ENCODE measurements at regions not wholly inside any gene's neighbourhood (a gene's known extent, or its start where the extent isn't known, plus 50 kb on each side); places are given as distances from the start of the nearest gene placed in this dataset.
"Not testable (repeated sequence)": the region's sequence is repeated elsewhere in the genome, so short reads cannot be mapped to it uniquely, and the experiment has no call there.

- no peak for DNase-seq
These were observed 1279.5 kb upstream of the TENM4 start for GRCh38 chr11:80720295-80720694.

- no peak for DNase-seq
These were observed 1278.4 kb upstream of the TENM4 start for GRCh38 chr11:80719292-80719646.

GRCh38 chr11:80718611-80719291 is 1277.9 kb upstream of the TENM4 start:
- no peak for DNase-seq

GRCh38 chr11:80702264-80702663 is 1261.4 kb upstream of the TENM4 start:
- DNase-seq, result no peak

GRCh38 chr11:80700386-80700785 is 1259.6 kb upstream of the TENM4 start:
- DNase-seq, result no peak

- not testable (repeated sequence) for DNase-seq
These were observed 1258.8 kb upstream of the TENM4 start for GRCh38 chr11:80699406-80700177.

GRCh38 chr11:80698637-80699036 is 1257.8 kb upstream of the TENM4 start:
- no peak for DNase-seq

GRCh38 chr11:80694385-80694784 is 1253.6 kb upstream of the TENM4 start:
- no peak for DNase-seq

GRCh38 chr11:80687941-80688340 is 1247.1 kb upstream of the TENM4 start:
- no peak for DNase-seq

- DNase-seq, result no peak
These were observed 1246.1 kb upstream of the TENM4 start for GRCh38 chr11:80686889-80687288.

GRCh38 chr11:80673566-80673965 is 1232.7 kb upstream of the TENM4 start:
- no peak for DNase-seq

- DNase-seq, result no peak
These were observed 1228.8 kb upstream of the TENM4 start for GRCh38 chr11:80669620-80670019.

- no peak for DNase-seq
These were observed 1227.2 kb upstream of the TENM4 start for GRCh38 chr11:80668039-80668438.

GRCh38 chr11:80655834-80656233 is 1215.0 kb upstream of the TENM4 start:
- DNase-seq, result no peak

- DNase-seq, result no peak
These were observed 1210.1 kb upstream of the TENM4 start for GRCh38 chr11:80650966-80651365.

- no peak for DNase-seq
These were observed 1208.4 kb upstream of the TENM4 start for GRCh38 chr11:80649186-80649585.

GRCh38 chr11:80638296-80638695 is 1197.5 kb upstream of the TENM4 start:
- no peak for DNase-seq

GRCh38 chr11:80637571-80637970 is 1196.7 kb upstream of the TENM4 start:
- no peak for DNase-seq

- DNase-seq, result peak in 1 of 2 experiments; percentile 3
These were observed 1196.2 kb upstream of the TENM4 start for GRCh38 chr11:80636999-80637398.

- no peak for DNase-seq
These were observed 1194.3 kb upstream of the TENM4 start for GRCh38 chr11:80635178-80635577.

- no peak for DNase-seq
These were observed 1191.9 kb upstream of the TENM4 start for GRCh38 chr11:80632691-80633090.

- DNase-seq, result no peak
These were observed 1191.3 kb upstream of the TENM4 start for GRCh38 chr11:80632156-80632555.

- no peak for DNase-seq
These were observed 1188.6 kb upstream of the TENM4 start for GRCh38 chr11:80629466-80629865.

GRCh38 chr11:80627364-80627763 is 1186.5 kb upstream of the TENM4 start:
- DNase-seq, result no peak

GRCh38 chr11:80626721-80627120 is 1185.9 kb upstream of the TENM4 start:
- no peak for DNase-seq
